GM18909 (cell line): ENCODE measurements at regions not wholly inside any gene's neighbourhood (a gene's known extent, or its start where the extent isn't known, plus 50 kb on each side); places are given as distances from the start of the nearest gene placed in this dataset.
"Not testable (repeated sequence)": the region's sequence is repeated elsewhere in the genome, so short reads cannot be mapped to it uniquely, and the experiment has no call there.

Experiments
- ATAC-seq: cut with Tn5 transposase; IDR thresholded peaks from one replicate; pipeline ENCODE4 v1.9.1; 2021; ENCODE audit warnings: mild to moderate bottlenecking; ENCODE audit not compliant: unreplicated experiment, poor library complexity

GRCh38 chr15:21262851-21263425 lies 177.4 kb downstream of the POTEB3 start:
- no peak for ATAC-seq

GRCh38 chr15:21261965-21262850 lies 178.1 kb downstream of the POTEB3 start:
- no peak for ATAC-seq

DNA sequence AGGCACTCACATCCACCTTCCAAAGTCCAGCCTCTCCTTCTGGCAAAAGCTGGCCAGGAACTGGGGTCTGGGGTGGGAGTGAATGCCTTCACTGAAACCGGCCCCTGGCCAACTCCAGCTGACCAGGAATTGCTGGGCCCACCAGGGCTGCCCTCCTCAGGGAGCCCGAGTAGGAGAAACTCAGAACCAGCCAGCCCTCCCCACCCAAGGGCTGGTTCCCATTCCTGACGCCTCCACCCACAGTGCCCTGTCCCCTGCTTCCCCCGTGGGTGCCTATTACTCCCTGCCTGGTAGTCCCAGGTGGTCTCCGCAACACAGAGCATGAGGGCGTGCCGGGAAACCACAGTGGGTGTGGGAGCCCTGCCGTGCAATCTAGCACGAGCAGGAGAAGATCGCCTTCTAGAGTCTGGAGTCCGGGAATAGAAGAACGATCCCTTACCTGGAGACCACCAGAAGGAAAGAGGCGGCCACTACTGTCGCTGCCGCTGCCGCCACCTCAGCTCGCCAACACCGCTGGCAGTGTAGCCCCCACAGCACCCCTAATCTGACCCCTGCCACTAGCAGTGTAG lies 178.8 kb downstream of the POTEB3 start:
- no peak for ATAC-seq

DNA sequence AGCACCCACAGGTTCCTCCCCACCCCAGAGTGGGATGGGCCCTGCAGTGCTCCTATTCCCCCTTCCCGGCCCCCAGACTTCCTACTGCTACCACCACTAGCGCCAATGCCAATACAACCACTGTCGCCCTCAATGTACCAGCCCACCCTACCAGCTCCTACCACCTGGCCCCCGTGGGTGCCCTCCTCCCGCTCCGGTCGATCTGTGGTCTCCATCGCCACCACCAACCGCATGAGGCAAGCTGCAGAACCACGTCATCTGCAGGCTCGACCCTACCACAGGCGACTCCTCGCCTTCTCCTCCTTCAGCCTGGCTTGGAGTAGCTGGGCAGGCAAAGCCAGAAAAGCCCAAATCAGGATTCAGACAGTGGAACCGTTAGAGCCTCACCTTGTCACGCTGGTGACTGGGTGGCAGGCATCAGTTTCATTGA lies 179.3 kb downstream of the POTEB3 start:
- no peak for ATAC-seq

GRCh38 chr15:21258635-21259034 lies 181.7 kb downstream of the POTEB3 start:
- not testable (repeated sequence) for ATAC-seq

GRCh38 chr15:21249508-21250019 lies 190.7 kb downstream of the POTEB3 start:
- not testable (repeated sequence) for ATAC-seq
